ENCODE measurements at regions not wholly inside any gene's neighbourhood (a gene's known extent, or its start where the extent isn't known, plus 50 kb on each side); places are given as distances from the start of the nearest gene placed in this dataset.
A peak's percentile ranks its signal among the peaks of the same experiment; 100 is the strongest.

DNA sequence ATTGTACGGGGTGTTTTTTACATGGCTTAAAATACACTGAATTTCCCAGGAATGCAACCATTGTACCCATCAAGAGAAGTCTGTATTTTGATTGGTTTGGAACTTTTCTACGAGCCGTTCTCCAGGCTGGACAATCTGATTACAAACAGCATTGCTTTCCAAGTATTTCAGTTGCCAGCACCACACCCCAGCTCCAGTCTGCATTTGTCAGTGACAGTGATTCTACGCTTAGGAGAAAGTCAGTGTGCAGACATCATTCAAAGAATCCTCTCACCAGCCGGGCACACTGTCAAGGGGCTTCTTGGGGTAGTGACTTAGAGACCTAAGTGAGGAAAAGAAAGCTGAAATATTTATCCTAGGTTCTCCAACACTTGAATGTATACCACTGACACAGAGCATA is 194.1 kb downstream of the ANAPC1 start:
- Histone ChIP-seq H3K27ac (peak overlapping the region in 1 of 21 experiments; percentile 33), H3K4me3 (no peak overlapping the region)

DNA sequence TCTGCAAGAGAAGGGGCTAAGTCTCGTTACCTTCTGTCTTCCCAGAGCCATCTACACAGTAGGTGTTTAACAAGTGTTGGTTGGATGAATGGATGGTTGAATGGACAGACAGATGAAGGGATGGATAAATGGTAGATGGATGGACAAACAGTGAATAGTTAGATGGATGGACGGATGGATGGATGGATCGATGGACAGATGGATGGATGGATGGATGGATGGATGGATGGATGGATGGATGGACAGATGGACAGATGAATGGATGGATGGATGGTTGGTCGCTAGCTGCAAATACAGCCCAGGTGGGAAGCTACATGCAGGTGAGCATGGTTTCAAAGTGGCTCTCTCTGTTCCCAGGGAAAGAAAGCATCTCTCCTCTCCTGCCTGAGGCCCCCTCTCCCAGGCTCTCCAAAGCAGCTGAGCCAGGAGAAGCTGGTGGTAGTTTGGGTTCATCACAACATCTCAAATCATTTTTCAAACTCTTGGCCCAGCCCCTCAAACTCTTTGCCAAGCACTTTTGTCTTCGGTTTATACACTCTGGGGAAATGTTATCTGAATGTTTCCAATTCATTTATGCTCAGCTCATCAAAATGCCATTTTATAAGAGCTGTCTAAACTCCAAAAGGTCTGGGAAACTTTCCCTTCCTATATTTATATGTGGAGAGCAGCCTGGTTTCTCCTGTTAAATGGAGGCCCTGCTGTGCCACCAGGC is 192.7 kb downstream of the ANAPC1 start:
- Histone ChIP-seq H3K4me3 (no peak overlapping the region), H3K27ac (no peak overlapping the region)

DNA sequence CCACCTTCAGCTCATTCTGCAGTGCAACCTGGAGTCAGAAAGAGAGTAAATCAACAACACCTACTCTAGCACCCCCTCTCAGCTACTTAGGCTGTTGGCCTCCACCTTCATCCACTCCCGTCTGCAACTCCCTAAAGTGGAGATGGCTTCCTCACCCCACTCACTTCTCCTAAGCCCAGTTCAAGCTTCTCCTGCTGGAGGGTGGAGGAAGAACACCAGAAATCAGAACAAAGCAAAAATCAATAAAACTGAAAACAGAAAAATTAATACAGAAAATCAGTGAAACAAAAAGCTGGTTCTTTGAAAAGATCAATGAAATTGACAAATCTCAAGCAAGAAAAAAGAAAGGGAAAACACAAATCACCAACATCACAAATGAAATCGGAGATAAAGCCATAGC is 191.7 kb downstream of the ANAPC1 start:
- no peak overlapping the region for H3K27ac ChIP-seq
- no peak overlapping the region for H3K4me3 ChIP-seq

- no peak overlapping the region for H3K4me3 ChIP-seq
- H3K27ac ChIP-seq, result peak overlapping the region in 2 of 21 experiments; percentile 8 to 58
Measured at GRCh38 chr2:111694700-111695101, 189.3 kb downstream of the ANAPC1 start.

DNA sequence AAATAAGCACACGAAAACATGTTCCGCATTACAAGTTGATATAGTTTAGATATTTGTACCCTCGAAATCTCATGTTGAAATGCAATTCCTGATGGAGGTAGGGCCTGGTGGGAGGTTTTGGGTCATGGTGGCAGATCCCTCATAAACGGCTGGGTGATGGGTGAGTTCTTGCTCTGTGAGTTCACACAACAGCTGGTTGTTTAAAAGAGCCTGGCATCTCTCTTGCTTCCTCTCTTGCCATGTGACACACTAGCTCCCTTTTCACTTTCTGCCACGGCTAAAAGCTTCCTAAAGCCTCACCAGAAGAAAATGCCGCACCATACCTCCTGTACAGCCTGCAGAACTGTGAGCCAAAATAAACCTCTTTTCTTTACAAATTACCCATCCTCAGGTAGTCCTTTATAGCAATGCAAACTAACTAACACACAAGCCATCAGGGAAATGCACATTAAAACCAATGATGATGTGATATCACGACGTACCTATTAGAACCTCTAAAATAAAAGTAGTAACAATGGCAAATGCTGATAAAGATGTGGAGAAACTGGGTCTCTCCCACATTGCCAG is 188.5 kb downstream of the ANAPC1 start:
- Histone ChIP-seq H3K4me3 (no peak overlapping the region), H3K27ac (peak overlapping the region in 3 of 21 experiments; percentile 8 to 72 (median 58))

- no peak overlapping the region for H3K4me3 ChIP-seq
- no peak overlapping the region for H3K27ac ChIP-seq
Measured at GRCh38 chr2:111696226-111696625, 187.8 kb downstream of the ANAPC1 start.

GRCh38 chr2:111697560-111697959 is 186.4 kb downstream of the ANAPC1 start:
- H3K4me3 ChIP-seq, result no peak overlapping the region
- peak overlapping the region in 2 of 21 experiments; percentile 41 to 42 for H3K27ac ChIP-seq

DNA sequence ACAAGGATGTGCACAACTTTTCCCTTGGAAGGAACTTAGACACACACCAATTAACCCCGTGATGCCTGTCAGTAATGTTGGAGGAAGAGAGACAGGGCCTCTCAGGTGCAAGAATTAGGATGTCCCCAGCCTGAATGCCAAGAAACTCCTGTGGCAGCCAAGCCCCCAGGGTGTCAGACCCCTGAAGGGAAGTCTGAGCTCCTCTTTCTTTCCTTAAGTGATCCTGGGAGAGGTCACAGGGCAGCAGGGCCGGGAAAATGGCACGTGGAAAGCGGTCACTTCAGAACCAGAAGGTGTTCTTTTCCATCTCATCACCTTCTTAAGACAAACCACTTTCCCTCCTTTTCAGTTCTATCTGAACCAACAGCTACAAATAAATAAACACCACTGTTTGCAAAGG is 185.9 kb downstream of the ANAPC1 start:
- H3K4me3 ChIP-seq, result no peak overlapping the region
- H3K27ac ChIP-seq, result peak overlapping the region in 5 of 21 experiments; percentile 26 to 64 (median 42)

GRCh38 chr2:111698743-111699554 is 185.0 kb downstream of the ANAPC1 start:
- peak overlapping the region in 19 of 21 experiments; percentile 3 to 75 (median 53) for H3K27ac ChIP-seq
- H3K4me3 ChIP-seq, result no peak overlapping the region

GRCh38 chr2:111701266-111701665 is 182.7 kb downstream of the ANAPC1 start:
- no peak overlapping the region for H3K4me3 ChIP-seq

GRCh38 chr2:111701798-111702118 is 182.2 kb downstream of the ANAPC1 start:
- Histone ChIP-seq H3K27ac (peak overlapping the region in 1 of 21 experiments; percentile 4), H3K4me3 (no peak overlapping the region)

More at GRCh38 chr2:111701266-111701665, 182.7 kb downstream of the ANAPC1 start:
- peak overlapping the region in 1 of 21 experiments; percentile 4 for H3K27ac ChIP-seq

DNA sequence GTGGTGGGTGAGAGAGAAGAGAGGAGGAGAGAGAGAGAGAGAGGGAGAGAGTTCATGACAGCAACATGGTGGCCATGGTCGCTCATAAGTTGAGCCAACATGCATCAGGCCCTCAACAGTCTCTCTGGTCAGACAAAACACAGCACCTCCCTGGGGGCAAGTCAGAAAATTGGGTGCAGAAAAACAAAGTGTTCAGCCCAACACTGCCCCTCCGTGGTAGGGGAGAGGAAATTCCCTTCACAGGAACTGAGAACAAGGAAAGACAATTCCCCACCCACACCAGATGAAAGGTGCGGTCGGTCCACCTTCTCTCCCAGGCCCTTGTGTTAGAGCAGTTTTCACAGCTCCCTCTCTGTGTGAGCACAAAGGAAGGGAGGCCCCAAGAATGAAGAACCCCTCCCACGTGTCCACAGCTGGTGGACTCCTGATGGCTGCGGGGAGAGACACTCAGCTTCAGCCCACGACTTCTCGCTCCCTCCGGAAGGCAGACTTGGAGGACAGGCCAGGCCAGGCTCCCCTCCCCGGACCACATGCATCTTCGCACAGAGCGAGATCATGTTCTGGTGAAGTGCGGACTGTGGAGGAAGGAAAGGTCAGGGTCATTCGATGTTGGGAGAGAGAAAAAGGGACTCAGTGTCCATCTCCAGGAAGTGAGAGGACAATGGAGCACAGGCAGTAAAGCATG is 181.7 kb downstream of the ANAPC1 start:
- H3K27ac ChIP-seq, result peak overlapping the region in 4 of 21 experiments; percentile 4 to 22 (median 10)

GRCh38 chr2:111702804-111703196 is 181.2 kb downstream of the ANAPC1 start:
- Histone ChIP-seq H3K4me3 (no peak overlapping the region), H3K27ac (peak overlapping the region in 4 of 21 experiments; percentile 8 to 29 (median 17))

More for the DNA sequence above, 181.7 kb downstream of the ANAPC1 start:
- H3K4me3 ChIP-seq, result no peak overlapping the region

DNA sequence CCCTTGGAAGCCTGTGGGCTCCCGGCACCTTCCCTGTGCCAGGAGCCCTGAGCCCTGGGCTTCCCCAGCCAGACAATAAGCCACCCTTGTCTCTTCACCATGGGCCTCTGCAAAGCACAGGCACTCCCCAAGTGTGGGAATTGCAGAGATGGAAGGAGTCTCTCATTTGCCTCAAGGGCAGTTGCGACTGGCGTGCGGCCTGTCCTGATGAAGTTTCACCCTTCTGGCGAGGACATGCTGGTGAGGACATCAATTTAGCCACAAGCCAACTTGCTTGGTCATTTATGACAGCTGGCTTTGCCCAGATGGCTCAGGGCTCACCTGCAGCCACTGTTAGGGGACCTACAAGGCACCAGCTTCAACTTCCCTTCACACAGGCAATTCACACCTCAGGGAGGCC is 180.2 kb downstream of the ANAPC1 start:
- H3K4me3 ChIP-seq, result no peak overlapping the region

DNA sequence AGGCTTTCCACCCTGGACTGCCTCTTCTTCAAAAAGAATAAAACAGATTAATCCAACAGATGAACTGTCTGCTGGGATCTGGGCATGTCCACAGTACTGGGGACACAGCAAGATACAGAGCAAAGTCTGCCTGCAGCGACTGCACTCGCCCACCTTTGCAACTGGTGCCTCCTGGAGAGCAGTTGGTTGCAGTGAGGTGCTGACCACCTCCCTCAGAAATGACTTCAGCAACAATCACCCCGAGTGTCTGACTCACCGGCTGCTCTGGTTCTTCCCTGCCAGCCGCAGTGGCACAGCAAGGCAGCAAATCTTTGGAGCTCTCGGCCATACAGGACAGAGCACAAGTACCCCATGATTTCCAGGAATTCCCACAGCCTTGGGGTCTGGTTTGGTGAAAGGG is 179.7 kb downstream of the ANAPC1 start:
- H3K4me3 ChIP-seq, result no peak overlapping the region
- H3K27ac ChIP-seq, result peak overlapping the region in 2 of 21 experiments; percentile 1 to 29

More for the DNA sequence above, 180.2 kb downstream of the ANAPC1 start:
- H3K27ac ChIP-seq, result peak overlapping the region in 3 of 21 experiments; percentile 8 to 29 (median 29)

DNA sequence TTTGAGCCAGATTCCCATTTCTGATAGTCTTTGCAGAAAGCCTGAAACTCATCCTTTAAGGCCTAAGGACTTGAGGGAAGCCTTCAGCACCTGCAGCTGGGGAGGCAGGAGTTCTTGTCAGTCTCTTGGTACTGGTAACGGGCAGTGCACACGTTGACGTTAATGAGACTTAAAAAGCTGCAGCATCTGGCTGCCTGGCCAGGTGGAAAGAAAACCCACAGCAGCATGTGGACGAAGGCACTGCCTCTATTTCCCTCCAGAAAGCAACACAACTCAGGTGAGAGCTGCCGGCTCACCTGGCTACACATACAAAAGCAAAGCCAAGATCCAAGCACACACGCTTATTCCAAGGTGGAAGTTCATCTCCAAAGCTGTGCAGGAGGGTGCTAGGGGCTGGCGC is 178.8 kb downstream of the ANAPC1 start:
- peak overlapping the region in 6 of 21 experiments; percentile 3 to 47 (median 29) for H3K27ac ChIP-seq
- H3K4me3 ChIP-seq, result no peak overlapping the region

GRCh38 chr2:111705711-111706336 is 178.2 kb downstream of the ANAPC1 start:
- H3K4me3 ChIP-seq, result no peak overlapping the region
- H3K27ac ChIP-seq, result peak overlapping the region in 7 of 21 experiments; percentile 3 to 48 (median 29)

GRCh38 chr2:111706481-111707001 is 177.5 kb downstream of the ANAPC1 start:
- Histone ChIP-seq H3K4me3 (no peak overlapping the region), H3K27ac (peak overlapping the region in 5 of 21 experiments; percentile 3 to 48 (median 22))

DNA sequence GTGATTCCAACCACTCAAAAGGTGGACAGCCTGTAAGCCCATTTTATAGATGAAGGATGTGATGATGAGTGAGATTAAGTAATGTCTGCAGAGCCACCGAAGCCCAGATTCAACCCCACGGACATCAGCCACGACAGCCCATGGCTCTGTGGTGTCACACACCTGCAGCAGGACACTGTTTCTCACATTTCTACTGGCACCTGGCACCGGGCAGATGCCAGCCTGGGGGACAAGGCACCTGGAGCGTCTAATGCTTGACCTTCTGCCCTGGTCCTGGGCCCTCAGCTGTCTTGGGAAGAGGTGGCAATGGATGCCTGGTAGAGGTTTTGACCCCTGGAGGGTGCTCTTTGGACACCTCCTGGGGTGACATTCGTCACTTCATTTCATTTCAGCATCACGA is 176.3 kb downstream of the ANAPC1 start:
- no peak overlapping the region for H3K27ac ChIP-seq
- H3K4me3 ChIP-seq, result no peak overlapping the region

Measured in skin epidermis (tissue), 12 donors.